Stimulated activated effector memory CD8-positive, alpha-beta T cell treated with anti-CD3 and anti-CD28 coated beads, Interleukin-12 subunit alpha, Interleukin-12 subunit beta, amount 100 ng/mL, for 72 hours (primary cell): ENCODE measurements at regions not wholly inside any gene's neighbourhood (a gene's known extent, or its start where the extent isn't known, plus 50 kb on each side); places are given as distances from the start of the nearest gene placed in this dataset.

Experiments used
- ATAC-seq: fragments of 150-1000 bp; cut with Tn5 transposase; 2 replicates; pipeline ENCODE4 v1.10.0; 2021
- DNase-seq, 2 donors: peaks; one replicate each; pipeline ENCODE4 v3.0.0; 2021 to 2022; ENCODE audit warnings: low spot score in 2 of 2
- H3K27ac Mint-ChIP-seq: one replicate; pipeline ENCODE4 v1.8.0; 2022; ENCODE audit warnings: mild to moderate bottlenecking, mixed read lengths
- H3K36me3 Mint-ChIP-seq: one replicate; pipeline ENCODE4 v1.8.0; 2022; ENCODE audit warnings: mild to moderate bottlenecking, mixed read lengths
- H3K4me1 Mint-ChIP-seq: one replicate; pipeline ENCODE4 v1.8.0; 2022; ENCODE audit warnings: mixed read lengths
- H3K4me3 Mint-ChIP-seq: one replicate; pipeline ENCODE4 v1.8.0; 2022; ENCODE audit warnings: mild to moderate bottlenecking, mixed read lengths
- H3K9me3 Mint-ChIP-seq: one replicate; pipeline ENCODE4 v1.8.0; 2022; ENCODE audit warnings: mixed read lengths

GRCh38 chr20:39855056-39855455, 834.0 kb downstream of the MAFB start:
- Mint-ChIP-seq H3K27ac (no peak overlapping the region), H3K36me3 (no peaks in the 10 kb centered on the region), H3K4me3 (no peak overlapping the region), H3K9me3 (peaks cover 3% of the 10 kb centered on the region), H3K4me1 (no peaks in the 10 kb centered on the region)
- ATAC-seq (no peak), DNase-seq (no peak)

GRCh38 chr20:39853636-39854035, 835.4 kb downstream of the MAFB start:
- H3K4me1 Mint-ChIP-seq: no peaks in the 10 kb centered on the region
- no peak overlapping the region for H3K27ac Mint-ChIP-seq
- H3K4me3 Mint-ChIP-seq: no peak overlapping the region
- ATAC-seq (no peak), DNase-seq (no peak)
- peaks cover 3% of the 10 kb centered on the region for H3K9me3 Mint-ChIP-seq
- H3K36me3 Mint-ChIP-seq: no peaks in the 10 kb centered on the region

- DNase-seq: no peak
- ATAC-seq: no peak
- Mint-ChIP-seq H3K9me3 (no peaks in the 10 kb centered on the region), H3K27ac (no peak overlapping the region), H3K4me1 (no peaks in the 10 kb centered on the region), H3K36me3 (no peaks in the 10 kb centered on the region), H3K4me3 (no peak overlapping the region)
Observed at GRCh38 chr20:39853050-39853449, 836.0 kb downstream of the MAFB start.

GRCh38 chr20:39851459-39851858, 837.6 kb downstream of the MAFB start:
- no peak for DNase-seq
- ATAC-seq: no peak
- Mint-ChIP-seq H3K9me3 (no peaks in the 10 kb centered on the region), H3K4me1 (no peaks in the 10 kb centered on the region), H3K36me3 (no peaks in the 10 kb centered on the region), H3K4me3 (no peak overlapping the region), H3K27ac (no peak overlapping the region)

GRCh38 chr20:39850821-39851330, 838.2 kb downstream of the MAFB start:
- DNase-seq (no peak), ATAC-seq (no peak)
- Mint-ChIP-seq H3K4me3 (no peak overlapping the region), H3K27ac (no peak overlapping the region), H3K9me3 (no peaks in the 10 kb centered on the region), H3K4me1 (no peaks in the 10 kb centered on the region), H3K36me3 (no peaks in the 10 kb centered on the region)

- Mint-ChIP-seq H3K4me1 (no peaks in the 10 kb centered on the region), H3K9me3 (no peaks in the 10 kb centered on the region), H3K27ac (no peak overlapping the region), H3K36me3 (no peaks in the 10 kb centered on the region), H3K4me3 (no peak overlapping the region)
- no peak for ATAC-seq
- DNase-seq: no peak
Observed at GRCh38 chr20:39850246-39850645, 838.8 kb downstream of the MAFB start.

DNA sequence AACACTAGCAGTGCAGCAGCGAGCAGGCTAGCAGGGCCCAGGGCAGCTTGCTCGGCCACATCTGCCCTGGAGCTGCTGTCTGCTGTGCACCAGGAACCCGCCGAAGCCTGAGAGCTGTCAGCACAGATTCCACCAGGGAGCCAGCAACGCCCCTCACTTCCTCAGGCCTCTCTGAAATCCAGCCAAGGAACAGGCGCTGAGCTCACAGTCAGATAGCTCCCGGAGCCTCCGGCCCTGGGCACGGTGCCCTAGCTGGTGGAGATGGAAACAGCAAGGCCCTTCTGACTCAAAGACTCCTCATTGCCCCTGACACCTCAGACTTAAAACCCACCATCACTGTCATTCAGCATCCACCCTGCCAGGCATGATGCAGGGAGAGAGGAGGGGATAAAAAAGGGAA, 839.4 kb downstream of the MAFB start:
- ATAC-seq: no peak
- no peak overlapping the region for H3K27ac Mint-ChIP-seq
- H3K4me1 Mint-ChIP-seq: no peaks in the 10 kb centered on the region
- no peak overlapping the region for H3K4me3 Mint-ChIP-seq
- no peaks in the 10 kb centered on the region for H3K36me3 Mint-ChIP-seq
- H3K9me3 Mint-ChIP-seq: no peaks in the 10 kb centered on the region
- no peak for DNase-seq

DNA sequence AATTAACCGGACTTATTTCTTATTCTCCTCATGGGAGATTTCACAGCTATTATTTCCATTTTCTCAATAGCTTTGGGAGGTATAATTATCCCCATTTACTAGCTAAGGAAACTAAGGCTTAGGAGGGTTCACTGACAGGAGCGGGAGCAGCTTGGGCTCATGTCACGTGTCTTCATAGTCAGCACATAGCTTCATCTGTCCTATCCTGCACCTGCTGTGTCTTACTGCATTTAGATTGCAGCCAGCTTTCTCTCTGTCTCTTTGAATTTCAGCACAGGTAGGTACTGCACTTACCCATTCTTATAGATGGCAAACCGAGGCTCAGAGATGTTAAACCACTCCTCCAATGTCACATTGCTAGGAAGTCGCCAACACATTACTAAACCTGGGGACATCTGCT, 839.9 kb downstream of the MAFB start:
- ATAC-seq: no peak
- H3K4me3 Mint-ChIP-seq: no peak overlapping the region
- no peaks in the 10 kb centered on the region for H3K9me3 Mint-ChIP-seq
- H3K27ac Mint-ChIP-seq: no peak overlapping the region
- no peaks in the 10 kb centered on the region for H3K4me1 Mint-ChIP-seq
- no peaks in the 10 kb centered on the region for H3K36me3 Mint-ChIP-seq
- DNase-seq: no peak

GRCh38 chr20:39839399-39840119, 849.5 kb downstream of the MAFB start:
- no peaks in the 10 kb centered on the region for H3K36me3 Mint-ChIP-seq
- ATAC-seq (no peak), DNase-seq (no peak)
- H3K9me3 Mint-ChIP-seq: peaks cover 5% of the 10 kb centered on the region
- no peaks in the 10 kb centered on the region for H3K4me1 Mint-ChIP-seq
- no peak overlapping the region for H3K4me3 Mint-ChIP-seq
- no peak overlapping the region for H3K27ac Mint-ChIP-seq

GRCh38 chr20:39837561-39837960, 851.5 kb downstream of the MAFB start:
- H3K4me3 Mint-ChIP-seq: no peak overlapping the region
- no peaks in the 10 kb centered on the region for H3K4me1 Mint-ChIP-seq
- no peak overlapping the region for H3K27ac Mint-ChIP-seq
- DNase-seq (no peak), ATAC-seq (no peak)
- H3K36me3 Mint-ChIP-seq: no peaks in the 10 kb centered on the region
- H3K9me3 Mint-ChIP-seq: peaks cover 8% of the 10 kb centered on the region

GRCh38 chr20:39835130-39835842, 853.8 kb downstream of the MAFB start:
- Mint-ChIP-seq H3K4me3 (no peak overlapping the region), H3K9me3 (peaks cover 8% of the 10 kb centered on the region), H3K36me3 (no peaks in the 10 kb centered on the region), H3K27ac (no peak overlapping the region), H3K4me1 (no peaks in the 10 kb centered on the region)
- DNase-seq: no peak
- no peak for ATAC-seq

GRCh38 chr20:39830903-39831302, 858.1 kb downstream of the MAFB start:
- no peak for DNase-seq
- Mint-ChIP-seq H3K4me1 (no peaks in the 10 kb centered on the region), H3K36me3 (no peaks in the 10 kb centered on the region), H3K27ac (no peak overlapping the region), H3K9me3 (peaks cover 3% of the 10 kb centered on the region), H3K4me3 (no peak overlapping the region)
- no peak for ATAC-seq

DNA sequence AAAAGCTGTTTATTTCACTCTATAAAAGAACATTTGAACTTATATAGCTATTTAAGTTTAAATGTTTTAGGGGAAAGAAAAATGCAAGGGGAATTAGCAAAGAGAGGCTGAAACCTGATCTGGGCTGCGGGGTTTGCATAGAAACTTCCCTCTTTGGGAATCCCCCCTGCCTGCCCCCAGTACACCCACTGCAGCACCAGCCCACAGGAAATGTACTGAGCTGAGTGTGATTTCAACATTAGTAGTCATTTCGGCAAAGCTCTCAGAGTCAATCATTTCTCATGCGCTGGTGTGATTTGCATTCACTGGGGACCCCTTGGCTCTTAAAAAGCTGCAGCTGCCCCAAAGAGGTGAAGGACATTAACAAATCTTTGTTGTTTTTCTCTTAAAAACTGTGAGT, 859.4 kb downstream of the MAFB start:
- Mint-ChIP-seq H3K4me3 (no peak overlapping the region), H3K9me3 (peaks cover 3% of the 10 kb centered on the region), H3K4me1 (no peaks in the 10 kb centered on the region), H3K27ac (no peak overlapping the region), H3K36me3 (no peaks in the 10 kb centered on the region)
- ATAC-seq (peak; percentile 80), DNase-seq (no peak)

GRCh38 chr20:39829256-39829655, 859.8 kb downstream of the MAFB start:
- Mint-ChIP-seq H3K4me3 (no peak overlapping the region), H3K27ac (no peak overlapping the region), H3K36me3 (no peaks in the 10 kb centered on the region), H3K9me3 (peaks cover 3% of the 10 kb centered on the region), H3K4me1 (no peaks in the 10 kb centered on the region)
- DNase-seq (no peak), ATAC-seq (no peak)

- DNase-seq (no peak), ATAC-seq (peak; percentile 48)
- H3K9me3 Mint-ChIP-seq: no peaks in the 10 kb centered on the region
- no peak overlapping the region for H3K4me3 Mint-ChIP-seq
- no peaks in the 10 kb centered on the region for H3K36me3 Mint-ChIP-seq
- H3K27ac Mint-ChIP-seq: no peak overlapping the region
- H3K4me1 Mint-ChIP-seq: no peaks in the 10 kb centered on the region
Observed at GRCh38 chr20:39825950-39826349, 863.1 kb downstream of the MAFB start.

- no peaks in the 10 kb centered on the region for H3K4me1 Mint-ChIP-seq
- no peaks in the 10 kb centered on the region for H3K9me3 Mint-ChIP-seq
- no peak overlapping the region for H3K4me3 Mint-ChIP-seq
- no peak for DNase-seq
- no peaks in the 10 kb centered on the region for H3K36me3 Mint-ChIP-seq
- H3K27ac Mint-ChIP-seq: no peak overlapping the region
- no peak for ATAC-seq
Observed at GRCh38 chr20:39825524-39825923, 863.4 kb downstream of the DHX35 start.
